T follicular helper cell (primary cell): ENCODE measurements at regions not wholly inside any gene's neighbourhood (a gene's known extent, or its start where the extent isn't known, plus 50 kb on each side); places are given as distances from the start of the nearest gene placed in this dataset.
"Not testable (repeated sequence)": the region's sequence is repeated elsewhere in the genome, so short reads cannot be mapped to it uniquely, and the experiment has no call there.

Experiments used
- DNase-seq: peaks from one replicate; pipeline ENCODE4 v3.0.0-alpha.2; 2020; ENCODE audit warnings: low read depth

GRCh38 chr4:181819946-181820345 is 423.3 kb upstream of the TENM3 start:
- DNase-seq = no peak

GRCh38 chr4:181820553-181820952 is 422.6 kb upstream of the TENM3 start:
- no peak for DNase-seq

GRCh38 chr4:181821039-181822004 is 421.9 kb upstream of the TENM3 start:
- DNase-seq = no peak

- DNase-seq = no peak
Measured at GRCh38 chr4:181822005-181822375, 421.2 kb upstream of the TENM3 start.

- DNase-seq = no peak
Measured at GRCh38 chr4:181823183-181823582, 420.0 kb upstream of the TENM3 start.

- DNase-seq = no peak
Measured at GRCh38 chr4:181823645-181824044, 419.6 kb upstream of the TENM3 start.

GRCh38 chr4:181825564-181825963 is 417.6 kb upstream of the TENM3 start:
- DNase-seq = no peak

- no peak for DNase-seq
Measured at GRCh38 chr4:181827246-181827645, 416.0 kb upstream of the TENM3 start.

GRCh38 chr4:181830404-181831035 is 412.7 kb upstream of the TENM3 start:
- DNase-seq = no peak

- no peak for DNase-seq
Measured at GRCh38 chr4:181834071-181834470, 409.1 kb upstream of the TENM3 start.

GRCh38 chr4:181835348-181835747 is 407.9 kb upstream of the TENM3 start:
- no peak for DNase-seq

- no peak for DNase-seq
Measured at GRCh38 chr4:181838253-181838652, 404.9 kb upstream of the TENM3 start.

- DNase-seq = not testable (repeated sequence)
Measured at GRCh38 chr4:181843797-181844196, 399.4 kb upstream of the TENM3 start.

GRCh38 chr4:181845617-181846016 is 397.6 kb upstream of the TENM3 start:
- no peak for DNase-seq

- DNase-seq = no peak
Measured at GRCh38 chr4:181846934-181847333, 396.3 kb upstream of the TENM3 start.

GRCh38 chr4:181848357-181848756 is 394.8 kb upstream of the TENM3 start:
- DNase-seq = no peak

- no peak for DNase-seq
Measured at GRCh38 chr4:181849472-181849871, 393.7 kb upstream of the TENM3 start.

GRCh38 chr4:181853881-181854511 is 389.2 kb upstream of the TENM3 start:
- no peak for DNase-seq

GRCh38 chr4:181855307-181855706 is 387.9 kb upstream of the TENM3 start:
- DNase-seq = no peak

GRCh38 chr4:181857471-181857870 is 385.7 kb upstream of the TENM3 start:
- DNase-seq = not testable (repeated sequence)

- no peak for DNase-seq
Measured at GRCh38 chr4:181858741-181859140, 384.5 kb upstream of the TENM3 start.

- DNase-seq = no peak
Measured at GRCh38 chr4:181859439-181859838, 383.8 kb upstream of the TENM3 start.

GRCh38 chr4:181860157-181860556 is 383.0 kb upstream of the TENM3 start:
- no peak for DNase-seq
